NT2/D1 (cell line): ENCODE measurements at regions not wholly inside any gene's neighbourhood (a gene's known extent, or its start where the extent isn't known, plus 50 kb on each side); places are given as distances from the start of the nearest gene placed in this dataset.

Source experiments
- SUZ12 ChIP-seq: IDR thresholded peaks from 2 replicates; pipeline ENCODE4 v1.6.1; 2011; ENCODE audit not compliant: insufficient read length, insufficient read depth; ENCODE audit errors: extremely low read depth
- YY1 ChIP-seq: IDR thresholded peaks from 2 replicates; pipeline ENCODE4 v1.6.1; 2011; ENCODE audit not compliant: insufficient read length, insufficient read depth

GRCh38 chr12:65525491-65526141 is 247.1 kb downstream of the MSRB3 start:
- no peak for TF ChIP-seq SUZ12
- TF ChIP-seq YY1: no peak
